GM18505 (cell line): ENCODE measurements at regions not wholly inside any gene's neighbourhood (a gene's known extent, or its start where the extent isn't known, plus 50 kb on each side); places are given as distances from the start of the nearest gene placed in this dataset.

Experiments
- ATAC-seq: cut with Tn5 transposase; IDR thresholded peaks from one replicate; pipeline ENCODE4 v1.9.1; 2021; ENCODE audit not compliant: unreplicated experiment
- POLR2A ChIP-seq: IDR thresholded peaks from 4 replicates; pipeline ENCODE4 v1.6.1; 2011; ENCODE audit warnings: borderline replicate concordance; ENCODE audit not compliant: insufficient read depth, insufficient read length; ENCODE audit errors: extremely low read depth

DNA sequence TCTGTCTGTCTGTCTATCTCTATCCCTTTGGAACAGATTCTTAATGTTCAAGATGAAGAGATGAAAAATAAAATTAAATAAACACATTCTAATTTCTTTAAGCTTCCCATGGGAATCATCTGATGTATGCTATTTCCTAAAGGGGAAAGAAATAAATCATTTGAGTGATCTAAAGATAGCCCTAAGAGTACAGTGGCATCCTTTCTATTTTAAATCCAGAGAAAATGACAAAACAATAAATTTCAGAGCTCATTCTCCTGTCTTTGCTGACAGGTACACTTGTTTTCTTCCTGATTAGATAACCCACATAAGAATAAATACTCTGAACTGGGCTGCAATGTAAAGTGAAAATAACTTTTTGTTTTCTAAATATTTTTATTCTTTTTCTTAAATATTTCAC lies 550.4 kb downstream of the JRKL start:
- ATAC-seq, result no peak
- no peak for TF ChIP-seq POLR2A

DNA sequence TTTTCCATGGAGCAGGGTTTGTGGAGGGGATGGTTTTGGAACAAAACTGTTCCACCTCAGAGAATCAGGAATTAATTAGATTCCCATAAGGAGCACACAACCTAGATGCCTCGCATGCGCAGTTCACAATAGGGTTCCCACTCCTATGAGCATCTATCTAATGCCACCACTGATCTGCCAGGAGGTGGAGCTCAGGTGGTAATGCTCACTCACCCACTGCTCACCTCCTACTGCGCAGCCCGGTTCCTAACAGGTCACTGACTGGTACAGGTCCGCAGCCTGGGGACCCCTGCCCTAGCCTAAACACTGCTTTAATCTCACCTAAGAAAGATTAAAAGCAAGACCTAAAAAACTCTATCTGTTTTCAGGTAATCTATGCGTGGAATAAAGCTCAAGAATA lies 553.0 kb downstream of the JRKL start:
- no peak for ATAC-seq

DNA sequence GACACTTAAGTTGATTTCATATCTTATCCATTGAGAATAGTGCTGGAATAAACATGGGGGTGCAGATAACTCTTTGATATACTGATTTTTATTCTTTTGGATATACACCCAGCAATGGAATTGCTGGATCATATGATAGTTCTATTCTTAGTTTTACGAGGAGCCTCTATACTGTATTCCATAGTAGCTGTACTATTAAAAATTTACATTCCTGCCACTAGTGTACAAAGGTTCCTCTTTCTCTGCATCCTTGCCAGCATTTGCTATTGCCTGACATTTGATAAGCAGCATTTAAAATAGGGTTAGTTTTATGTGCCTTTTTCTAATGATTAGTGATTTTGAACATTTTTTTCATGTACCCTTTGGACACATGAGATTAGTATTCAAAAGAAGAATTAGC lies 554.2 kb downstream of the JRKL start:
- TF ChIP-seq POLR2A, result no peak
- no peak for ATAC-seq

More for the DNA sequence above, 553.0 kb downstream of the JRKL start:
- no peak for TF ChIP-seq POLR2A

DNA sequence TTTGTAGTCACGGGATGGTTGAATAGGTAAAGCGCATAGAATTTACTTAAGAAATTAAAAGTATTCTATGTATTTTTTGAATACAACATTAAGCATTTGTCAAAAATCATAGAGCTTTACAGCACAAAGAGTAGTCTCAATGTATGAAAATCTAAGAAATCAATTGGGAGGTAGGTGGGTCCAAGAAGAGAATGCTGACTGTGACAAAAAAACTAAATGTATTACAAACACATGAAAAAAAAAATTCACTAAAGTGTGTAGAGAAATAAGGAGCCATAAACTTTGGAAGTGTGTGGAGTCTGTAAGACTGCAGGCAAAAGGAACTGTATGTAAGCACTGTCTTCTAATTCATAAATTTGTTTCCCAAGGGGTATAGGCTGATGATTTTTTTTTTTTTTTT lies 558.3 kb downstream of the JRKL start:
- no peak for ATAC-seq
- no peak for TF ChIP-seq POLR2A

DNA sequence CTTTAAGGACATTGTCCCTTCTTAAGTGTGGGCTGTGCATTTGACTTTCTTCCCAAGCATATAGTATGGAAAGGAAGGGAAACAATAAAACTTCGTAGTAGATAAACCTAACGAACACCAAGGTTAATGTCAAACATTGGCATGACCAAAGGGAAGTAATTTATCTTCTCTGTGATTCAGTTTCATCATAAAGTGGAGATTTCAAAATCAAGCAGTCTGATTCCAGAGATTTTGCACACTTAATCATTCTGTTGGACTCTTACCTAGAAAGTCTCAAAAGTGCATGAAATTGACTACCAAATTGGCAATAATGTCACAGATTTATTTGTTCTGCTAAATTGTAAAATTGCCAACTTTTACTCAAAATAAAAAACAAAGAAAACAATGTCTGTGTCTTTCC lies 559.7 kb downstream of the JRKL start:
- ATAC-seq, result no peak
- no peak for TF ChIP-seq POLR2A

DNA sequence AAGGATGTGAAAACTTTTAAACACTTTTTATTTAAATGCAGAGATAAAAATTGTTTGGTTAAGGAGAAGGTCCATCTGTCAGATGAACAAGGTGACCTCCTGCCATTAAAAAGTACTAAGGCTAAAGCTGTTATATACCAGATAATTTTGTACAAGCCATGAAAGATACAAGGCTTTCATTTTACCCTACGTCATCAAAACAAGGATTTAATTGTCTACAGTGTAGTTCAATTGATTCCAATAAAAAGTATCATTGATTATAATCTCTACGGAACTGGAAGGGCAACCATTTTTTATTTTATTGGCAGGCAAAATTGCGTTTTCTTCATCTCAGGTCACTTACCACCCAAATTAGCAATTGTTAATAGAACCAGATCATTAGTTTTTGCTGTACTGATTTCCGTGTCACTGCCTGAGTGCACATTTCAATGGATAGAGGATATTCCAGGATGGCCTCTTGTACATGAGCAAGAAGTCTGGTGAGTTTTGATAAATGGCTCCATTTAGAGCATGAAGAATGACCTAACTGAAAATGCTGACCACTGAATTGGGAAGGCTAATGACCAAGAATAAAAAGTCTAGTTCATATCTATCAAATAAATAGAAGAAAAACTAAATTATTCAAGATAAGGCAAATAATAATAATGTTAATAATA lies 564.9 kb downstream of the JRKL start:
- ATAC-seq, result no peak
- TF ChIP-seq POLR2A, result no peak

DNA sequence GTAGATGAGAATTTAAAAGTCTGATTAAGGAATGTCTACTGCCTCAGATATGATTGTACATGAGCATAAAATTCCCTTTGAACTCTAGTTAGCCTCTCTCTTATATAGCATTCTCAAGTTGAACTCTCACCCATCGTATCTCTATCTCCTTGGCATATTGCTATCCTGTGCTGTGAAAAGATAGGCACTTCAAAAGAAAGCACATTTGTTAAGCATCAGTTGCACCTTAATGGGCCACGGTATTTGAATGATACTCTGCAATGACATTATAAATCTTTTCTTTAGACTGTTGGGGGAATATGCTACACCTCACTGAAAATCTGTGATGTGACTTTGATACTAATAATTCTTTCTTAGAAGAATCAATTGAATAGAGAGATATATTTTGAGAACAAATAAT lies 570.7 kb downstream of the JRKL start:
- ATAC-seq, result no peak
- TF ChIP-seq POLR2A, result no peak

DNA sequence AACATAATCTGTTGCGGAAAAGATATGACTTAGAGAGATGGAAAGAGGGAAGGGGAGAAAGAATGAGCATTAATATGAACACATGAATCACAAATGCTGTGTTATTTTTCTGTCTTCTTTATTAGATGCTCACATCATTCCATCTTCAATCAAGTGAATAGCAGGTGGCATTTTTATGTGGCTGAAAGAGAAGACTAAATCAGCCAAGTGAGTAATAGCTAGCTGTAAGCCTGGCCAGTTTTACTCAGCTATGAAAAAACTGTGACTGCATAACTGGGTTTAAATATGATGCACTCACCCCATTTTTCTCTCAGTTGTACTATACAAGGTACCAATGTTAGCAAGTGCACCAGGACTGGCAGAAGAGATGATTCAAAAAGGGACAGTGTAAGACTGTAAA lies 571.1 kb downstream of the JRKL start:
- ATAC-seq, result no peak
- no peak for TF ChIP-seq POLR2A

DNA sequence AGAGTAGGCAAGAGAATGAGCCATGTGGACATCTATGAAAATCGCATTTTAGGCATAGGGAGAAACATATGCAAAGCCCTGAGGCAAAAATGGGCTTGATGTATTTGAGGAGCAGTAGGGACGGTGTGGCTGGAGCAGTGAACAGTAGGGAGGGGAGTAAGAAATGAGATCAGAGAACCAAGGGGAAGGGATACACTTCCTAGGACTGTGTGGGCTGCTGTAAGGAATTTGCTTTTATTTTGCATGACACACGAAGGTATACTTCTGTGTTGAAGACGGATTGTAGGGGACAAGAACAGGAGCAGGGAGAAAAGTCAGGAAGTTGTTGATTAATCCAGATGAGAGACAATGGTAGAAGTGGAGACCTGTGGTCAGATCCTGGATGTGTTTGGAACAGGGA lies 572.1 kb downstream of the JRKL start:
- ATAC-seq, result no peak
- no peak for TF ChIP-seq POLR2A

DNA sequence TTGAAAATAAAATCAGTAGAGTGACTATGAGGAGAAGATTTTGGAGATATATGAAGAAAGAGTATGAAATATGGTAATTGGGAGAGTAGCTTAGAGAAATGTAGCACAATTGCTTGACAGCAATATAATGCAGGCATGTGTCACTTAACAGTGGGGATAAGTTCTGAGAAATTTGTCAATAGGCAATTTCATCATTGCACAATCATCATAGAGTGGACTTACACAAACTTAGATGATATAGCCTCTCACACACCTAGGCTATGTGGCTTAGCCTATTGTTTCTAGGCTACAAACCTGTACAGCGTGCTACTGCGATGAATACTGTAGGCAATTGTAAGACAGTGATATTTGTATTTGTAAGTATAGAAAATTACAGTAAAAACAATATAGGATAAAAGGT lies 573.6 kb downstream of the JRKL start:
- no peak for TF ChIP-seq POLR2A

DNA sequence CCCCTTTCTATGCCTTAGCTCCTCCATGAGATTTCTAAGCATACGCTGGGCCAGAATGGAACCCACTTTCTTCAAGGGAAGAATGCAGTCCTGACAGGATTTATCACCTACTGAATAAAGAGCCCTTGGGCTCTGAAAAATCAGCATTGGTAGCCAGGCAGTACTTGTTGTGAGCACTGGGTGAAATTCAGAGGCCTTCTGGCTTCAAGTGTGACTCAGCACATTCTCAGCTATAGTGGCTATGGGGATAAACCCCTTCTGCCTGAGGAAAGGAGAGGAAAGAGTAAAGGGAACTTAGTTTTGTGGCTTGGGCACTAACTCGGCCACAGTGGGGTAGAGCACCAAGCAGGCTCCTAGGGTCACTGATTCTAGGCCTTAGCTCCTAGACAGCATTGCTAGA lies 574.8 kb downstream of the JRKL start:
- ATAC-seq, result no peak
- TF ChIP-seq POLR2A, result no peak

More for the DNA sequence above, 573.6 kb downstream of the JRKL start:
- ATAC-seq, result no peak

DNA sequence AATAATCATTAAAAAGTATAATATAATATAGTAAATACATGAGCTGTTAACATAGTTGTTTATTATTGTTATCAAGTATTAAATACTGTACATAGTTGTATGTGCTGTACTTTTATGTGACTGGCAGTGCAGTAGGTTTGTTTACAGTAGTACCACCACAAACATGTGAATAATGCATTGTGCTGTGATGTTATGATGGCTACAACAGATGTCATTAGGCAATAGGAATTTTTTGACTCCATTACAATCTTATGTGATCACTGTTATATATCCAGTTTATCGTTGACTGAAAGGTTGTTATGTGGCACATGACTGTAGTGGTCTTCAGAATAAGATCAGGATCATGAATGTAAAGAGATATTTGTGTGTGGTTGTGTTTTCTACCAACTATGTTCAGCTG lies 577.8 kb downstream of the JRKL start:
- ATAC-seq, result no peak
- TF ChIP-seq POLR2A, result no peak

DNA sequence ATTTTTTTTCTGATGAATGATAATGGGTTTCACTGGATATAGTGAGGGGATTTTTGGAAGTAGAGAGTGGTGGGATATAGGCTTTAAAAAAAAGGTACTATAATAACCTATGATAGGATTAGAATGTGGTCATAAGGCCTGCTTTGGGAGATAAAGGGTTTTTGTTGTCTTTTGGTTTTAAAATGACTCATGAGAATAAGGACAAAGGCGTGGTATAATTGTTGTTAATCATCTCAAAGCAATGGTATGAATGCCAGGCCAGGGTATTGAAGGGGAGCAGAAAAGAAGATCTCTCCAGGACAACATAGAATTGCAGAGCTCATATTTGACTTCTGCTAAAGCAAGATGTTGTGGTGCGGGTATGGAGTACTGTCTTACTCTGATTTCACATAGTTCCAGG lies 579.4 kb downstream of the JRKL start:
- no peak for TF ChIP-seq POLR2A
- no peak for ATAC-seq

DNA sequence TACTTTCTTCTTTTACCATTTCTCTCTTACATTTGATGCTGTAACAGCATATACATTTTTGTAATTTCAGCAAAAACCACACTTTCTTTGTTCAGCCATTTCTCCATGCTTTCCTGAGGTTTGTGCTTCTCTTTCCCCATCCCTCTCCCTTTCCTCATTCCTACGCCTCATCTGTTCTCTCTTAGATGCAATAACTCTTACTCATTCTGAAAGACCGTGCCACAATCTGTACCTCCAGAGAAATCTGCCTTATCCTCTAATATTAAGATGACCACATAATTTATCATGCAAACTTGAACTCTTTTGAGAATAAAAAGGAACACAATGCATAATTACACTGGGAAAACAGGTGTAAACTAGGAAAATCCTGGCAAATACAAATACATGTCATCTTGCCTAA lies 588.9 kb downstream of the JRKL start:
- ATAC-seq, result no peak
- TF ChIP-seq POLR2A, result no peak

DNA sequence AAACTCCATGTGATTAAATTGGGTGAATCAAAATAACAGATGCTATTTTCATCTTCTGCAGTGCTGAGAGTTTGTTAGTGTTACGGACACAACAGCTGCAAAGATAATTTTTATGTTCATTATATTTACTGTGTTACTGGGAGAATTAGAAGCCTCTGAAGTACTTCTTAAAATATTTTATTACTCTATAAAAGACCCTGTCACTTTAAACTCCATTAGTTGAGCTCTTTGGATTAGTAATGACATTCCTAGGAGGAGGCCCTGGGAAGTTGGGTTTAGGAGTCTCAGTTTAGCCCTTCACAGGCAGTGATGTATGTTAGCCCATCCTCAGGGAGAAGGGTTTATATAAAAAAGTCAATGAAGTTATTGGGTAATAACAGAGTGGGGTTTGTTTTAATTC lies 596.7 kb downstream of the JRKL start:
- no peak for TF ChIP-seq POLR2A
- no peak for ATAC-seq

DNA sequence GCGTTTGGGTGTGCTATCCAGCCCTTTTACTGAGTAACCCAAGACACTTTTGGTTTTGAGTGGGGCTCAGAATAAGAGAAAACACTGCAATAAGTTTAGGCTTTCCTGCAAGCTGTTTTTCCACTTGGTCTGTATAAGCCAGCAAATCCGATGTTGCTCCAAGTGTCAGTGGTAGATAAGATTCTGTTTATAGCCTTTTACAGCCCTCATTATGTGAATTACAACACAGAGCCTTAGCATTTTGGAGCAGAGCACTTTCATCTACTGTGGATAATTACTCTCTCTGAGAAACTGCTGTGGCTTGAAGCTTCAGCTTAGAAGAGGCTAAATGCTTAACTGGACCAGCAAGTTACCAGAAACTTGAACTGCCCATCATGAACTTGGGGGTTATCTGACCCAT lies 601.1 kb downstream of the JRKL start:
- no peak for ATAC-seq
- TF ChIP-seq POLR2A, result no peak

DNA sequence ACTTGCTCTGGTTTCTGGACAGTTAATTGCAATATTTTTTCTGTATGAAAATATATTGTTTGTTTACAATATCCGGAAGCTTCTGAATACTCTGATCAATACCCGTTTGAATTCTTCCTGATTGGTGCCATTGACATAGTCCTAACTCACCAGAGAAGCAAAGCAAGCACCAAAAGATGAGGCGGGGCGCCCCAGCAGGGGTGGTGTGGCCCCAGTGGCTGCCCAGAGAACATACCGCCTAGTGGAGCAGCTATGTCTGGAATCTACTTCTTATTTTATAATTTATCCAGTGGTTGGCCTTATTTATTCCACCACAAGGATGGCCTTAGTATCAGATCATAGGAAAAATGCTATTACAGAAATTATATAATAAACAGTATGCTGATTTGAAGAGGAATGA lies 610.7 kb downstream of the JRKL start:
- ATAC-seq, result no peak

More for the DNA sequence above, 610.7 kb downstream of the JRKL start:
- TF ChIP-seq POLR2A, result no peak
